Ishikawa (cell line): ENCODE measurements at regions not wholly inside any gene's neighbourhood (a gene's known extent, or its start where the extent isn't known, plus 50 kb on each side); places are given as distances from the start of the nearest gene placed in this dataset.

Experiments used
- EP300 ChIP-seq: IDR thresholded peaks from 2 replicates; pipeline ENCODE4 v1.6.1; 2012; ENCODE audit warnings: borderline replicate concordance
- FOXM1 ChIP-seq: IDR thresholded peaks from 2 replicates; pipeline ENCODE4 v1.6.1; 2012; ENCODE audit warnings: low read depth, borderline replicate concordance
- YY1 ChIP-seq: IDR thresholded peaks from 2 replicates; pipeline ENCODE4 v1.6.1; 2012; ENCODE audit warnings: low read depth
- TF ChIP-seq, protein P1 (sequence below): IDR thresholded peaks from 2 replicates; pipeline ENCODE4 v1.6.1; 2012; ENCODE audit warnings: low read depth, mild to moderate bottlenecking

DNA sequence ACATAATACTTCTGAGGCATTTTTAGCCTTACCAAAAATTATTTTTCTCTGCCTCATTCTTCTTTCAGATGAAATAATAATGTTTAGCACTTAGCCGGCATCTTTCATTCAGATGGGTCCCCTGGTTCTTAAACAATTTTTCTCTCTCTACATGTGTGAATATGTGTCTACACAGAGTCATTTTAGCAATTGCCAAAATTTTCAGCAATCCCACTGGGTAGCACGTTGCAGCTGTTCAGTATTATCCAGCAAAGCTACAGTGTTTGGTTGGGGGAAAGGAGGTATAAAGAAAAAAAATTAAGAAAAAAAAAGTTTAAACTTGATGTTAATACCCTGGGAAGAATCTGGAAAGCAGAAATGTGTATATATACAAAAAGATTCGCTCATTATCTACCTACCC lies 160.5 kb upstream of the TRHDE start:
- TF ChIP-seq FOXM1 (no peak), YY1 (no peak), EP300 (no peak)
- TF ChIP-seq, protein P1, sequence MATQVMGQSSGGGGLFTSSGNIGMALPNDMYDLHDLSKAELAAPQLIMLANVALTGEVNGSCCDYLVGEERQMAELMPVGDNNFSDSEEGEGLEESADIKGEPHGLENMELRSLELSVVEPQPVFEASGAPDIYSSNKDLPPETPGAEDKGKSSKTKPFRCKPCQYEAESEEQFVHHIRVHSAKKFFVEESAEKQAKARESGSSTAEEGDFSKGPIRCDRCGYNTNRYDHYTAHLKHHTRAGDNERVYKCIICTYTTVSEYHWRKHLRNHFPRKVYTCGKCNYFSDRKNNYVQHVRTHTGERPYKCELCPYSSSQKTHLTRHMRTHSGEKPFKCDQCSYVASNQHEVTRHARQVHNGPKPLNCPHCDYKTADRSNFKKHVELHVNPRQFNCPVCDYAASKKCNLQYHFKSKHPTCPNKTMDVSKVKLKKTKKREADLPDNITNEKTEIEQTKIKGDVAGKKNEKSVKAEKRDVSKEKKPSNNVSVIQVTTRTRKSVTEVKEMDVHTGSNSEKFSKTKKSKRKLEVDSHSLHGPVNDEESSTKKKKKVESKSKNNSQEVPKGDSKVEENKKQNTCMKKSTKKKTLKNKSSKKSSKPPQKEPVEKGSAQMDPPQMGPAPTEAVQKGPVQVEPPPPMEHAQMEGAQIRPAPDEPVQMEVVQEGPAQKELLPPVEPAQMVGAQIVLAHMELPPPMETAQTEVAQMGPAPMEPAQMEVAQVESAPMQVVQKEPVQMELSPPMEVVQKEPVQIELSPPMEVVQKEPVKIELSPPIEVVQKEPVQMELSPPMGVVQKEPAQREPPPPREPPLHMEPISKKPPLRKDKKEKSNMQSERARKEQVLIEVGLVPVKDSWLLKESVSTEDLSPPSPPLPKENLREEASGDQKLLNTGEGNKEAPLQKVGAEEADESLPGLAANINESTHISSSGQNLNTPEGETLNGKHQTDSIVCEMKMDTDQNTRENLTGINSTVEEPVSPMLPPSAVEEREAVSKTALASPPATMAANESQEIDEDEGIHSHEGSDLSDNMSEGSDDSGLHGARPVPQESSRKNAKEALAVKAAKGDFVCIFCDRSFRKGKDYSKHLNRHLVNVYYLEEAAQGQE = no peak
